Upper lobe of left lung (tissue), 4 donors: ENCODE measurements at regions not wholly inside any gene's neighbourhood (a gene's known extent, or its start where the extent isn't known, plus 50 kb on each side); places are given as distances from the start of the nearest gene placed in this dataset.

Experiments
- POLR2A ChIP-seq, 4 donors: fragments of 450-650 bp; IDR thresholded peaks; one replicate each; pipeline ENCODE4 v1.5.1; 2016 to 2017; ENCODE audit warnings: antibody characterized with exemption in 4 of 4, mild to moderate bottlenecking in 2 of 4
- TF ChIP-seq, protein P1 (sequence below), 6 experiments: fragments of 450-650 bp in 4 of 6; fragments of 200-600 bp in 2 of 6; sonication (generic) in 2 of 6; IDR thresholded peaks; one replicate each; pipeline ENCODE4 v1.5.1; 2016 to 2019; ENCODE audit warnings: antibody characterized with exemption in 6 of 6

DNA sequence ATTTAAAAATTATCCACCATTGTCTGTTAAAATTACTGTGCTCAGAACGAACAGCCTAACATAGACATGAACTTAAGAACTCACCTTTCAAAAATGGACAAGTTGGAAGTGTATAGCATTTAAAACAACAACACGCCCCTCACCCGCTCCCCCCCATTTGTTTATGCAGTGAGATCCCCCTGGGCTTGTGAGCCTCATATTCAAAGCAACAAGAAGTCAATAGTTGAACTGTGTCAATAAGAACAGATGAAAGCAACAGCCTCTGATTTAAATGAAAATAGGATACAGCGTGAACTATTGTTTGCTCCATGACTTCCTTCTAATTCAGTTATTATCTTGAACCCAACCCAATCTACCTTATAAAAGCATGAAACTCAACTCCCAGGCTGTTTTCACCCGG is 314.2 kb downstream of the BLID start:
- TF ChIP-seq, protein P1, sequence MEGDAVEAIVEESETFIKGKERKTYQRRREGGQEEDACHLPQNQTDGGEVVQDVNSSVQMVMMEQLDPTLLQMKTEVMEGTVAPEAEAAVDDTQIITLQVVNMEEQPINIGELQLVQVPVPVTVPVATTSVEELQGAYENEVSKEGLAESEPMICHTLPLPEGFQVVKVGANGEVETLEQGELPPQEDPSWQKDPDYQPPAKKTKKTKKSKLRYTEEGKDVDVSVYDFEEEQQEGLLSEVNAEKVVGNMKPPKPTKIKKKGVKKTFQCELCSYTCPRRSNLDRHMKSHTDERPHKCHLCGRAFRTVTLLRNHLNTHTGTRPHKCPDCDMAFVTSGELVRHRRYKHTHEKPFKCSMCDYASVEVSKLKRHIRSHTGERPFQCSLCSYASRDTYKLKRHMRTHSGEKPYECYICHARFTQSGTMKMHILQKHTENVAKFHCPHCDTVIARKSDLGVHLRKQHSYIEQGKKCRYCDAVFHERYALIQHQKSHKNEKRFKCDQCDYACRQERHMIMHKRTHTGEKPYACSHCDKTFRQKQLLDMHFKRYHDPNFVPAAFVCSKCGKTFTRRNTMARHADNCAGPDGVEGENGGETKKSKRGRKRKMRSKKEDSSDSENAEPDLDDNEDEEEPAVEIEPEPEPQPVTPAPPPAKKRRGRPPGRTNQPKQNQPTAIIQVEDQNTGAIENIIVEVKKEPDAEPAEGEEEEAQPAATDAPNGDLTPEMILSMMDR (IDR thresholded peaks at IDR 0.05), result no peak
- no peak for TF ChIP-seq POLR2A (IDR thresholded peaks at IDR 0.05)
